HG03066 (cell line): ENCODE measurements at regions not wholly inside any gene's neighbourhood (a gene's known extent, or its start where the extent isn't known, plus 50 kb on each side); places are given as distances from the start of the nearest gene placed in this dataset.

Experiments used
- ATAC-seq: cut with Tn5 transposase; IDR thresholded peaks from one replicate; pipeline ENCODE4 v1.9.1; 2021; ENCODE audit warnings: low read depth; ENCODE audit not compliant: unreplicated experiment

DNA sequence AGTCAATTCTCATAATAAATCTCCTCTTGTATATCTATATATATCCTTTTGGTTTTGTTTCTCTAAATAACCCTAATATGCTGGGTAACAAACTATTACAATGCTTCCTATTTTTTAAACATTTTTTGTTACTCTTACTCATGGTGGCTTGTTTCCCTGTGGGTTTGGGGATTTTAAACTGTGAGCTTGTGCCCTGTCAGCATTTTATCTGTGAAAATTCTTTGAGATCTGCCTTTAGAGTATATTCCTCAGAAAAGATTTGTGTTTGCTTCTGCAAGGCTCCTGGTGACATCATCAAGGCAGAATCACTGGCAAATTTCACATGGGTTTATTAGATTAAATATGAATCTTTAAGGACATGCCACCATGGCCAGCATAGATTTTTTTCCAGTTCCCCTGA, 273.6 kb downstream of the LRFN2 start:
- no peak for ATAC-seq

DNA sequence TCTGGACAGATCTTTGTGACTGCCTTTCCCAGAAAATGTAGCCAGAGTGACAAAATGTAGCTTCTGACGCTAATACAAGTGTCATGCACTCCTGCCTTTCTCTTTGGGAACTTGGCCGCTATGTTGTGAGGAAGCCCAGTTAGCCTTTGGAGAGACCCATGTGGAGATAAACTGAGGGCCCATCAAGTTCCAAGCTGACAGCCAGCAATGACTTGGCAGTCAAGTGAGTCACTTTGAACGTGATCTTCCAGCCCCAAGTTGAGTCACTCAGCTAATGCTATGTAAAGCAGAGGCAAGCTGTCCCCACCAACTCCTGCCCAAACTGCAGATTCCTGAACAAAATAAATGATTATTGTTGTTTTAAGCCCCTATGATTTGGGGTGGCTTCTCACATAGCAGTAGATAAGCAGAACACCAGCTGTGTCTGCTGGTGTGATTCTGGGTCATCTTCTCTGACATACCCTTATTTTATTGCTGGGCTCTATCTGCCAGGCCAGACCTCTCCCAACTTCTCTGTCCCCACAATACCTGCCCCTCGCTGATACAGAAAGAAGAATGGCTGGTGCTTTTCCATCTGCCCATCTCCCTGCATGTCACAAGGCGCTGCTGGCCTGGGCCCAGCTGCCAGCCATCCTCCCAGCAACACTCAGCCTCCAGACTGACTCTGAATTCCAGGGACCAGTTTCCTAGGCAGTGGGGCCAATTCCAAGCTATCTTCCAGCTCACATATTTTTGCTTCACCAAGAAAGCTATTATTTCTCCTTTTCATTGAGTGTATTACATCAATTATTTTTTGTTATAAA, 274.8 kb downstream of the LRFN2 start:
- ATAC-seq = no peak

DNA sequence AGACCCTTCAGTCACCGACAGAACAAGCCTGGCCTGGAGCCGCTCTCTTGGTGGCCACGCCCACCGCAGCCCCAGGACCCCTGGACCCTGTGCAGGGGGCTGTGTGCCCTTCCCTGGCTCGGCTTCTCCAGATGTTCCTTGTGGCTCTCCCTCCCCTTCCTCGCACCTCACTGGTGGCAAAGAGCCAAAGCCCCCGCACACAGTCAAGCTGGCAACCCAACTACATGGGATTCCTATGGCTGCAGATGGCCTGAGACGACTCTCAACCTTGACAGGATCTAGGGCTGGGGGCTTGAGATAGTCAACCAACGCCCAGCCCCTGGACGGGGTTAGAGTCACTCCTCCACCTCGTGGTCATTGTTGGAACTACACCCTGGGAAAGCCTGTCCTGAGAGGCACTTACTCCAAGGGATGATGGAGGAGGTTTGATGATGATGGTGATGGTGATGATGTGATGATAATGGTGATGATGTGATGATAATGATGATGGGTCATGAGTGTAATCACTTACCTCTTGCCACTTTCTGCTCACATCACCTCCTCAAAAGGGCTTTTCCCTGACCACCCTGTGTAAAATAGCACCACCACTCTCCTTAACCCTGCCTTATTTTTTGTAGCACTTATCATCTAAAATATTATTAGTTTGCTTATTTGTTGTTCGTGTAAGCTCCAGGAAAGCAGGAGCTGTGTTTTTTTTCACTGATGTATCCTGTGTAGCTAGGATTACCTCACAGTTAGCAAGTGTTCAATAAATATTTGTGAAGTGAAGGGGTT, 278.4 kb downstream of the LRFN2 start:
- ATAC-seq = no peak

DNA sequence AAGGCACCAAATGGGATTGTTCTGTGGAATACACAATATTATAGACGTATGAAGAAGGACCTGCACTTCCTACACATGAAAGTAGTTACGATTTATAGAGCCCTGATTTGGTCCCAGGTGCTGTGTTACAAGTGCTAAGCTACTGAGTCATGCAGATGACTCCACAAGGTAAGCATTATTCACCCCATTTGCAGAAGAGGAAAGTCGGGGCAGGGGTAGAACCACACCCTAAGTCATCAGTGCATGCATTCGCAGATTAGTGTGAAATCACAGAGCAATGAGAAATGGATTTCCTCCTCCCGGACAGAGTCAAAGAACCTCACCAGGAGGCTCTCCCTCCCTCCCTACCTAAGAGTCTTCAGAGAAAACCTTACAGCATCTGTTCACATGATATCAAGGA, 279.5 kb downstream of the LRFN2 start:
- no peak for ATAC-seq

DNA sequence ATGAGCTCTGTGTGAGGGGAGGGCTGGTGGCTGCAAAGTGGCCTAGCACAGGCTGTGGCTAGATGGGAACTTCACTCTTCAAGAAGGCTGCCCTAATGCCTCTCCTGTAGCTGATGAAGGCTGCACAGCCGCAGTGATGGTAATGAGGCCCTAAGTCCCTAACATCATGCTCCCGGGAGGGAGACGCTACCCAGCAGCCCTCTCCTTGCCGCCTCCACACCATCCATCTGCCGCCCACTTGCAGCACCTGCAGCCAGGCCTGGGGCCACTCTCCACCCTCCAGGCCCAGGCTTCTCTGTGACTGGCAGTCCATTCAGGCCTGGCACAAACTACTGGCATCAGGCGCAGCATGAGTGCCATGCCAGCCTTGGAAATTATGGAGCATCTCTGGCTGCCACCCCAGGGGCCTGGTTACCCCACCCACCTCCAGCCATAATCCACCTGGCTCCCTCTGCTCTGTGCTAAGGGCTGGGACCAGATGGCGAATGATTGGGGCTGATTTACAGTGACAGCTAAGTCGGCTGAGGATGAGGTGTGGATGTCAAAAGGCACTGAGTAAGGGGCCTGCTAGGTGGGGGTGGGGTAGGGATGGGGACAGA, 284.2 kb downstream of the LRFN2 start:
- ATAC-seq = no peak

DNA sequence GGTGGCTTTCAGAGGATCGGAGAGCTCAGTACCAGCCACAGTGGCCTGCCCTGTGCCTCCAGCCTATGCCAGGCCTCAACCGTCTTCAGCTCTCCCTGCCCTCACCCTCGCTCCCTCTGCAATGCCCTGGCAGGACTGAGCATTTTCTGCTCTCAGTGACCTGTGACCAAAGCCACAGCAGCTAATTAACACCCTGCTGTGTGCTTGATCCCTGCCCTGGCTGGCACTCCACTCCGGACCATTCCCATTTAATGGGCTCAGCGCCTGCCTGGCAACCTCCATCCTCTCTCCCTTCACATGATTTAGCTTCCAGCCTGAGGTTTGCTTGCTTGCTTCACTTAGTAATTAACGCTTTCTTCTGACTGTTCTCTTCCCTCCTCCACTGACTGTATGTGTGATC, 287.5 kb downstream of the LRFN2 start:
- ATAC-seq = no peak

DNA sequence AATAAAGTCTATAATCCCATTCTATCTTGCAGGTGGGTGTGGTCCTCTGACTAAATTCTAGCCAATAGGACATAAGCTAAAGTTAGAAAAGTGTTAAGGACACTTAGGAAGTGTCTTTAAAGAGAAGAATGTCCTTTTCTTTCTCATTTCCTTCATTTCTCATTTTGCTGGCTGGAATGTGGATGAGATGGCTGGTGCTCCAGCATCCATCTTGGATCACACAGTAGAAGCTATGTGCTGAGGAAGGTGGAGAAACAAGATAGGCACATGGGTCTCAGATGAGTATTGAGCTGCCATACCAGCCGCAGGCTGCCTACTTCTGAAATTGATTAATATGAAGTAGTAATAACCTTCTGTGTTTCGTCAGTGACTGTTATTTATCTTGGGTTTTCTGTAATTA, 289.0 kb downstream of the LRFN2 start:
- no peak for ATAC-seq

DNA sequence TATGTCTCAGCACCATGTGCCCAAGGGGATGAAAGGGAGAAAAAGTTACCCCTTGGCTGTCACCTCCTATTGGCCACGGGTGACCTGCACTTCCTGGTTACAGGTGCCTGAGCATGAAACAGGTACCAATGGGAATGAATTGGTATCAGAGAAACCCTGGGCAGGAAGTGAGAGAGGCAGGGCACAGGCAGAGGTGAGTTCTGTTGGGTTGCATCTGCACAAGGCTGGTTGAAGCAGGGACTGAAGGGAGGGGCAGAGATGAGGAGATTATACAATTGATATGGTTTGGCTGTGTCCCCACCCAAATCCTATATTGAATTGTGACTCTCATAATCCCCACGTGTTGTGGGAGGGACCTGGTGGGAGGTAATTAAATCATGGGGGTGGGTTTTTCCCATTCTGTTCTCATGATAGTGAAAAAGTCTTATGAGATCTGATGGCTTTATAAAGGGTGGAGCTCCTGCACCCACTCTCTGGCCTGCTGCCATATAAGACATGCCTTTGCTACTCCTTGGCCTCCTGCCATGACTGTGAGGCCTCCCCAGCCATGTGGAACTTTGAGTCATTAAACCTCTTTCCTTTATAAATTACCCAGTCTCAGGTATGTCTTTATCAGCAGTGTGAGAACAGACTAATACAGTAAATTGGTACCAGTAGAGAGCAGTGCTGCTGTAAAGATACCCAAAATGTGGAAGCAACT, 291.8 kb downstream of the LRFN2 start:
- no peak for ATAC-seq

DNA sequence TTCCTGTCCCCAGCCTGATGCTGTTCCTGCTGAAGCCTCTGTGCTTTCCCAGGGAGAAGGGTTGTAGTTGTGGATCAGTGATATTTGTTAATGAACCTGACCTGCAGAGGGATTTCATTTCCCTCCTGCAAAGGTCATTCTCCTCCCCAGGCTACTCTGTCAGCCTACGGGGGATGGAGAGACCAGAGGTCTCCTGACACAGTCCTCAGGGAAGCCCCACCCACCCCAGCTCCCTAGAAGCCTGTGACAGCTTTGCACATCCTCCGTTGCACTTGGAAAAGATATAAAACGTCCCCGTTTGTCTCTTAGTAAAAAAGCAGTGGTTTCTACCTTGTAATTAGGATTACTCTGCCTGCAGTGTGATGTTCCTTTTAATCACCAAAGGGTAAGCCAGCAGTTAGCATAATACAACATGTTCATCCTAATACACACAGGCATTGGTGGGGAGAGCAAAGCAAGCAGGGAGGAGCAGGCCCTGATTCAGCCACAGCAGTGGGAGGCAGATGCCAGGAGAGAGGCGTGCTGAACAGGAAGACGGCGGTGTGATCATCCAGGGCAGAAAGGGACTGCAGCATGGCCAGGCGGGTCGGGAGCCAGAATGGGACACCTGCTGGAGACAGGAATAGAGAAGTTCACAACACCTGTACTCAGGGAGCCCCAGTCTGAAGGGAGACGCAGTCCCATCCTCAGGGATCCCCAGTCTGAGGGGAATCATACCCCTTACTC, 293.5 kb downstream of the LRFN2 start:
- ATAC-seq = no peak

DNA sequence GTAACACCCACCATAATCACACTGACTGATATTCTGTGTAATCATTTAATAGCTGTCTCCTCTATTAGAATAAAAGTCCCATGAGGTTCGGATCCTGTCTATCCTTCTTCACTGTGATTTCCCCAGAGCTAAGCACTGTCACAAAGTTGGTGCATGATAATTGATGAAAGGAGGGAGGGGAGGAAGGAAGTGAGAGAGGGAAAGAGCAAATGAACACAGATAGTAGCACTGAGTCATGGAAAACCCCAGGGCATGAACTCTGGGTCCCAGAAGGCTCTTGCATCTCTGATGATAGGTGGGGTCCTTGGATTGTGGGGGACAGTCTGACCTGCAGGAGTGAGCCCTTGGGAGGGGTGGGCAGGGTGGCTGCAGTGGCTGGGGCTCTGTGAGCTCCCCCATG, 294.1 kb downstream of the LRFN2 start:
- ATAC-seq = no peak

DNA sequence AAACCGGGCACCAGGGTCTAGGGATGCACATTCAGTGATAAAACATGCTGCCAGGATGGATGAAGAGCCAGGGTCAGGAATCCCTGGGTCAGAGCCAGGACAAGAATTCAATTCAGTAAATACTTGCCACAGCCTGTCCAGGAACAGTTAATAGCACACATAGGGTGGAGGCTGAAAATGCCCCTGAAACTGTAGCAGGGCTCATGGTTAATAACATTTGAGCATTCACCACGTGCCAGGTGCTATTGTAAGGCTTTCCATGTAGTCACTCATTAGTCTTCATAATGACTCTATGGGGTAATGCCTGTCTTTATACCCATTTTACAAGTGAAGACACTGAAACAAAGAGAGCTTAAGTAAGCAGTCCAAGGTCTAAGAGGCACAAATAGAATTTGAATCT, 296.3 kb downstream of the LRFN2 start:
- no peak for ATAC-seq

DNA sequence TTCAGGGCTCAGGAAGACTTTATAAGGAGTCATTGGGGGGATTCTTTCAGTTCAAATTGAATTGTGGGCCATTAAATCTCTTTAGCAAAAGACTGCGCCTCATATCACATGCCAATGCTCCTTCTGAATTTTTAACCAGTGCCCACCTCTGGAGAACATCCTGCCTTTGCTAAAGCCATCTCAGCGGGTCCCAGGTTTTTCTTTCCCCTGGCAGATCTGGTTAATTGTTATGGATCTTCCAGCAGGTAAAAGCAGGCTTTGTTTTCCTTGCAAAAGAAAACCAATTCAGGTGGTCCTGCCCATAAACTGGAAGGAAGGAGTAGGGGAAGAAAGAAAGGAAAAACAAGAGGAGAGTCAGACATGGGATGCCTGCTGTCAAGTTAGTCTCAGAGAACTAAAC, 298.2 kb downstream of the LRFN2 start:
- ATAC-seq = no peak

DNA sequence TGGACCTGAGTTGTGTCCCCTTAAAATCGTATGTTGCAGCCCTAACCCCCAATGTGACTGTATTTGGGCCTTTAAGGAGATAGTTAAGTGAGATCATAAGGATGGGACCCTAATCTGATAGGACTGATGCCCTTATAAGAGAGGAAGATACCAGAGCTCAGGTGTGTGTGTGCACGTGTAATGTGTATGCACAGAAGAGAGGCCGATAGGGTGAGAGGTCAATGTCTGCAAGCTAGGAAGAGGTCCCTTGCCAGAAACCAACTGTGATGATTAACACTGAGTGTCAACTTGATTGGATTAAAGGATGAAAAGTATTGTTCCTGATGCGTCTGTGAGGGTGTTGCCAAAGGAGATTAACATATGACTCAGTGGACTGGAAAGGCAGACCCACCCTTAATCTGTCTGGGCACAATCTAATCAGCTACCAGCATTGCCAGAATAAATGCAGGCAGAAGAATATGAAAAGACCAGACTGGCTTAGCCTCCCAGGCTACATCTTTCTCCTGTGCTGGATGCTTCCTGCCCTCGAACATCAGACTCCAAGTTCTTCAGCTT, 299.8 kb downstream of the LRFN2 start:
- no peak for ATAC-seq

DNA sequence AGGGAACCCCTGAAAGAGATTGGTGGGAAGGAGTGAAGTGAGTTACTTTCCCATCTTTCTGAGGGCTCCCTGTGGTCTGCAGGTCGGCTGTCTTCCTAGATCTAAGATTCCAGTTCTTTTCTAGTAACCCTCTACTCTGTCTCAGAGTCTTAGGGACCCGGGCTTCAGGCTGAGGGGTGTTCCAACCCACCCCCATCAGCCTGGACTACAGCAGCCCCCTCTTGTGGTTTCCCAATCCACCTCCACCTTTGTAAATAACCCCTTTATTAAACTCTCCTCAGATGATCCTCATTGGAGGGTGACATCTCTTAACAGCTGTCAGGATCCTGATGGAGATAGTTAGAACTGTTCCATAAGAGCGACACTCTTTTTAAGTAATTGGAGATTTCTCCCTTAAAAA, 300.4 kb downstream of the LRFN2 start:
- no peak for ATAC-seq

DNA sequence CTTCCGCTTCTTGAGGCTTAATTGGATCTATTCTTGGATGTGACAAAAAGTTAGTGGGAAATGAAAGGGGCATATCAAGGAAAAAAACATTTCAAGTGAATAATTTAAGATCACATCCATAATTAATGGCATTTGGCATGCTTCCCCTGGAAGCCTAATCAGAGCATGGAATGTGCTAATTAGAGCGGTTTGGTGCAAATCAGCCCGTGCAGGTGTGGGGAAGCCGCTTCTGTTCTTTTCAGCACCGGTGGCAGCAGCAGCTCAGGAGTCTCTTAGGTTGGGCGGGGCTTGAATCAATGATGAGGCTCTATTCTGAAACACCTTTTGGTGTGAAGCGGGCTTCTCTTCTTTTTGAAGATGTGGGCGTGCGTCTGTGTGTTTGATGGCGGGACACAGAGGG, 301.2 kb downstream of the LRFN2 start:
- ATAC-seq = no peak

DNA sequence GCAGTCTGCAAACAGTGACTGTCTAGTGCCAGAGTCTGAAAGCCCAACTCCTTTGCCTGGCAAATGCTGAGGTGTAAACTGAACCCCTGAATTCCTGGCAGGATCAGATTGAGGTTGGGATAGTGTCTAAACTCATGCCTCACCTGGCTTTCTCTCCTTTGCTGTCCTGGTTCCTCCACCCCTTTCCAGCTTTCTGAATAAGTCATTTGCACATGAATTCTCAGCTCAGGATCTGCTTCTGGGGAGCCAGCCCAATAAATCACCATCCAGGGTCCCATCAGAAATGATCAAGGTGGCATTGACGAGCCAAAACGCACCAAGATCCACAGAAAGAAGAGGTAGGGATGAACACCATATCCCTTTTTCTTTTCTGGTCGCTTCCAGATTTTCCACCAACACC, 301.6 kb downstream of the LRFN2 start:
- ATAC-seq = no peak

DNA sequence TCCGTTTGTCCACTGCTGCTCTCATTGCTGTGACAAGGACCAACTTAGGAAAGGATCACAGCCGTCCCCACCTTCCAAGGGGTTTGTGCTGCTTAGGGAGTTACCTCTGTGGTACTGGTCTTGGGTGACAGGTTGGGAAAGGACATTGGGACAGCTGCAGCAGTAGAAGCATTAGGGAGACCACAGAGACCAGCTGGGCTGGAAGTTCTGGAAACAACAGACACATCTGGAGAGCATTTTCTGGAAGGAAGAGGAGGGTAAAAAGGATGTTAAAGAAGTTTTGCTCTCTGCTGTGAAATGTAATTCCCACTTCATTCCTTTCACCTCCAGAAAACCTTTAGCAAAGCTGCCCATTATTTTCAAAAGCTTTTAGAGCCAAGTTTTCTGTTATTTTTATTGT, 304.2 kb downstream of the LRFN2 start:
- no peak for ATAC-seq

DNA sequence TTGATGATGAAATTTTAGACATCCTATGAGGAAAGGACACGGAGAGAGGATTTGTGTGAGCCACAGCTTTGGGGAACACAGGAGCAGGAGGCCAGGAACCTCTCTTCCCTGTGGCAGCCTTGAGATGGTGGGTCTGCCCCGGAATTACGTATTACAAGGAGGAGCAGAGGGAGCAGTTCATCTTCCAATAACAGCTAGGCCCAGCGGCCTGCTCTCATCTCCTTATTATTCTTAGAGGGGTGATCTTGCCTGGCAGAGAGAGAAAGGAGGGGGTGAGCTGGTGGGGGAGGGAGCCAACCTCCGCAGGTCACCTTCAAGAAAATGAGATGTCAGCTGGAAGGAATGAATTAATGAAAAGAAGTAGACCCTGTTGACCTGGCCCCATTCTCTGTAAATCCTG, 305.8 kb downstream of the LRFN2 start:
- no peak for ATAC-seq

DNA sequence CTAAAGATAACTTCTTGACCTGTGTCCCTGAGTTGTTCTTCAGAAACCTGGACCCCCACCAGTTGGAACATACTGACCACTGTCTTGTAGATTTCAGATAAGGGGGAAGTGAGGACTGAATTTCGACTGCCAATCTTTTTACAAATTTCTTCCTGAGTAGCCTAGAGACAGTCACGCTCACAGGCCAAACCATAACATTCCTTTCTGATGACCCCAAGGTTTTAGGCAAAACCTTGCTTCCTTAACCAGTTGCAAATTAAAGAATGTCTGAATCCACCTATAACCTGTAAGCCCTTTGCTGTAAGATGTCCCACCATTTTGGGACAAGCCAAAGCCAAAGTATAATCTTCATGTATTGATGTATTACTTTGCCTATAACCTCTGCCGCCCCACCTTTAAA, 306.9 kb downstream of the LRFN2 start:
- no peak for ATAC-seq

DNA sequence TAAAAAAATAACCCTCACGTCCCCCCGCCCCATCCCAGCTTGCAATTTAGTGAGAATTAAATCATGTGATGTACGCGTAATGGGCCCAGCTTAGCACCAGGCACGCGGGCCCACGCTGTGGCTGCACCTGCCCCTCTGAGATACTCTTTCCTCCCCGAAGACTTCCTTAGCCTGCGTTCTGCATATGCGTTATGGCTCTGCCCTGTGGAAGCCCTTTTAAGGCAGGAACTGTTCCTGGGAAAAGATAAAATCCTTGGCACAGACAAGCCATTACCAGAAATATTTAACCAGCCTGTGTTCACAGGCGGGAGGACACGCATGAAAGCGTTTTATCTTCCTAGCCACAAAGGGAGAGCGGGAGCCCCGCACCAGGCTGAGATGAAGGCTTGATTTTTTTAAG, 311.0 kb downstream of the LRFN2 start:
- ATAC-seq = no peak
